ENCODE measurements at regions not wholly inside any gene's neighbourhood (a gene's known extent, or its start where the extent isn't known, plus 50 kb on each side); places are given as distances from the start of the nearest gene placed in this dataset.

GRCh38 chr2:121955872-121956271, 200.4 kb downstream of the TSN start:
- TF ChIP-seq SP1 (IDR thresholded peaks at IDR 0.05) (no peak), FOXM1 (IDR thresholded peaks at IDR 0.05; ENCODE audit: borderline replicate concordance) (no peak), TARDBP (IDR thresholded peaks at IDR 0.05) (no peak), ELF4 (IDR thresholded peaks at IDR 0.05) (no peak)

Measured in HEK293T (cell line).